OCI-LY7 (cell line): ENCODE measurements at regions not wholly inside any gene's neighbourhood (a gene's known extent, or its start where the extent isn't known, plus 50 kb on each side); places are given as distances from the start of the nearest gene placed in this dataset.

Experiments
- EZH2phosphoT487 ChIP-seq: fragments of 200-600 bp; sonication (generic); IDR thresholded peaks from 2 replicates; pipeline ENCODE4 v1.6.1; 2018; ENCODE audit warnings: low read depth, borderline replicate concordance, mild to moderate bottlenecking, mixed run types, antibody characterized with exemption, low read length, moderate library complexity, mixed read lengths
- TF ChIP-seq, protein P1 (sequence below): fragments of 200-600 bp; sonication (generic); conservative IDR thresholded peaks from 2 replicates; pipeline ENCODE4 v1.5.1; 2014; ENCODE audit warnings: mild to moderate bottlenecking, antibody characterized with exemption, low read length, moderate library complexity, mixed read lengths

- TF ChIP-seq, protein P1, sequence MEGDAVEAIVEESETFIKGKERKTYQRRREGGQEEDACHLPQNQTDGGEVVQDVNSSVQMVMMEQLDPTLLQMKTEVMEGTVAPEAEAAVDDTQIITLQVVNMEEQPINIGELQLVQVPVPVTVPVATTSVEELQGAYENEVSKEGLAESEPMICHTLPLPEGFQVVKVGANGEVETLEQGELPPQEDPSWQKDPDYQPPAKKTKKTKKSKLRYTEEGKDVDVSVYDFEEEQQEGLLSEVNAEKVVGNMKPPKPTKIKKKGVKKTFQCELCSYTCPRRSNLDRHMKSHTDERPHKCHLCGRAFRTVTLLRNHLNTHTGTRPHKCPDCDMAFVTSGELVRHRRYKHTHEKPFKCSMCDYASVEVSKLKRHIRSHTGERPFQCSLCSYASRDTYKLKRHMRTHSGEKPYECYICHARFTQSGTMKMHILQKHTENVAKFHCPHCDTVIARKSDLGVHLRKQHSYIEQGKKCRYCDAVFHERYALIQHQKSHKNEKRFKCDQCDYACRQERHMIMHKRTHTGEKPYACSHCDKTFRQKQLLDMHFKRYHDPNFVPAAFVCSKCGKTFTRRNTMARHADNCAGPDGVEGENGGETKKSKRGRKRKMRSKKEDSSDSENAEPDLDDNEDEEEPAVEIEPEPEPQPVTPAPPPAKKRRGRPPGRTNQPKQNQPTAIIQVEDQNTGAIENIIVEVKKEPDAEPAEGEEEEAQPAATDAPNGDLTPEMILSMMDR = no peak
- TF ChIP-seq EZH2phosphoT487 = no peak
Measured at GRCh38 chr4:14272206-14272605, 644.7 kb upstream of the BOD1L1 start.
